Activated naive CD4-positive, alpha-beta T cell (primary cell): ENCODE measurements at regions not wholly inside any gene's neighbourhood (a gene's known extent, or its start where the extent isn't known, plus 50 kb on each side); places are given as distances from the start of the nearest gene placed in this dataset.

Experiments used
- DNase-seq, 4 experiments: peaks; one replicate each; lab custom pipeline; 2025; lab: John Stamatoyannopoulos, UW

GRCh38 chr18:73639788-73640187 is 507.8 kb downstream of the FBXO15 start:
- DNase-seq, result no peak

DNA sequence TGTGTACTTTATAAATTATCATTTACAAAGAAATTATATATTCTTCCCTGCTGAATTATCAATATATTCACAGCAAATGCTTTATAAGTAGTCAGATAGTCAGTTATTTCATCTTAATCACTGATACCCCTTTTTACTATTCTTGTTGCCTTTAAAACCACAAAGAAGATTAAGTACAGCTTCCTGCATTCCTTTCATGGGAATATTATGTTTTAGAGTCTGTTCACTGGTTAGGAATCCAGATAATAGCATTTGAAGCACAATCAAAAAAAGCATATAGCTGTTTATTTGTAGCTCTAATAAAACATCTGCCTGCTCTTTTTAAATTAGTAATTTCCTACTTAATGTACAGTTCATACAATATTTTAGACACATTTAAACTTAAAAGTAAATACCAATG is 508.9 kb downstream of the FBXO15 start:
- DNase-seq, result no peak

DNA sequence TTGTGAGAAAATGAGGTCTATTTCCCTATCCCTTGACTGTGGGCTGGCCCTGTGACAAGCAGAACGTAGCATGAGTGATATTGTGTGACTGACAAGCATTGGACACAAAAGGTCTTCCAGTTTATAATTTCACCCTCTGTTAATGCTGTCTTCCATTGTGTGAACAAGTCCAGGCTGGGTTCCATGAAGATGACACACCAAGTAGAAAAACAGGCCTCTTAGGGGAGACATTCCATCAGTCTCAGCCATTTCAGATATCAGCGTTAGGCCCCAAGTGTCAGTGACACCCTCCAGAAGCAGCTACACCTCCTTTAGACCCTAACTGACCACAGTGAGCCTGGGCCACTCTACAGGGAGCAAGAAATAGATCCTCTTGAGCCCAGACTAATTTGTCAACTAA is 511.3 kb downstream of the FBXO15 start:
- DNase-seq, result no peak

DNA sequence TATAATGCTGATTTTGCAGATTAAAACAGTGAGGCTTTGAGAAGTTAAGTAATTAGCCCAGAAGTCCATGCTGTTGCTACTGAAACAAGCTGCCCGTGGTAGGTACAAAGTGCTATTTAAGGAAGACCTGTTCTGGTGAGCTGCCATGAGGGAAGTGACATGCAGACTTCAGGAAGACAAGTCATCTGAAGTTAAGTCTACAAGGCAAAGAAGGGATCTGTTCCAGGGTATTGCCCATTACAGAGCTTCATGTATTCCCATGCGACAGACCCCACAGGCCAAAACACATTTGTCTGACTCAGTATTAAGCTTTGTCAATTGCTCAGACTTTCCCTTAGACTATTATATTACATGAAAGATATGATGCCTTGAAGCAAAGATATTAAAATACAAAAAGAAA is 520.8 kb downstream of the FBXO15 start:
- DNase-seq, result no peak

- DNase-seq, result no peak
These were observed 521.4 kb downstream of the FBXO15 start for GRCh38 chr18:73626221-73626620.

DNA sequence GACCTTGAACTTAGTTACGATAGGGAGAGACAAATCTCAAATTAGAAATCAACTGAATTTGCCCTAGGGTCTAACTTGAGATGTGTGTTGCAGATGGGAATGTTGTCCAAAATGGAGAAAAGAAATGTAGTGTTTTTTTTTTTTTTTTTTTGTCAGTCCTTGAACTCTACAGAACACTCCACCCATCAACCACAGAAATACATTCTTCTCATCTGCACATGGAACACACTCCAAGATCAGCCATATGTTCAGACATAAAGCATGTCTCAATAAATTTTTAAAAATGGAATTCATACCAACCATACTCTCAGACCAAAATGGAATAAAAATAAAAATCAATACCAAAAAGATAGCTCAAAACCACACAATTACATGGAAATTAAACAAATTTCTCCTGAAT is 526.5 kb downstream of the FBXO15 start:
- no peak for DNase-seq

DNA sequence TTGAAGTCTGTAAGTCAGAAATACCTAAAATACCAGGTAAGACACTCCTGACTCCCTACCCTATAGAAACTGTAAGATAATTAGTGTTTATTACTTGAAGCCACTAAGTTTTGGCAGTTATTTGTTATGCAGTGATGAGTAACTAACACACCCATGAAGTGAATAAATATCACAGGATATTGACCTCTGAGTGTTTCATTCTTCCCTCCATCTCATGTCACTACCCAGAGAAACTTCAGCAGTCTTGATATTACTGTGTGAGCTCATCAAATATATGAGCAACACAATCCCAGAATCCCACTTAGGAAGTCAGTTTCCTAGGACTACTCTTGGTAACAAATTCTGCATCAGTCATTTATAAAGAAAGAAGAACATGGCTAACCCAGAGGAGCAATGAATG is 529.7 kb downstream of the FBXO15 start:
- DNase-seq, result no peak

DNA sequence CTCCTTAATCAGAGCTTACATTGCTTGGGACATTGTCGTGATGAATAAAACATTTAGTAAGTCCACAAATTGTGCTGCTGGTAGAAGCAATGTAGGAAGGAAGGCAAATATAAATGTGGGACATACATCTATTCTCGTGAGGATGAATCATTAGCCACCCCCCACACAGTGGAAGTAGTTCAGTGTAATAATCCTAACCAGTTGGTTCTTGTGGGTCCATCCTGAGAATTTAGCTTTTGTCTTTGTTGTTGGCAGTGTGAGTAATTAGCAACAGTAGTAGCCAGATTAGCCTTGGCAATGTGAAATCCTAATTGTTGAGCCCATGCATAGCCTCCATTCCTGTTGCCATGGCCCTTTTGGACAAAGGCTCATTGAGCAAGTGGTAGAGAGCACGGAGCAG is 532.1 kb downstream of the FBXO15 start:
- no peak for DNase-seq

GRCh38 chr18:73614812-73615211 is 532.8 kb downstream of the FBXO15 start:
- DNase-seq, result no peak

- no peak for DNase-seq
These were observed 533.8 kb downstream of the FBXO15 start for GRCh38 chr18:73613706-73614340.

- DNase-seq, result no peak
These were observed 549.6 kb downstream of the FBXO15 start for GRCh38 chr18:73597832-73598615.

DNA sequence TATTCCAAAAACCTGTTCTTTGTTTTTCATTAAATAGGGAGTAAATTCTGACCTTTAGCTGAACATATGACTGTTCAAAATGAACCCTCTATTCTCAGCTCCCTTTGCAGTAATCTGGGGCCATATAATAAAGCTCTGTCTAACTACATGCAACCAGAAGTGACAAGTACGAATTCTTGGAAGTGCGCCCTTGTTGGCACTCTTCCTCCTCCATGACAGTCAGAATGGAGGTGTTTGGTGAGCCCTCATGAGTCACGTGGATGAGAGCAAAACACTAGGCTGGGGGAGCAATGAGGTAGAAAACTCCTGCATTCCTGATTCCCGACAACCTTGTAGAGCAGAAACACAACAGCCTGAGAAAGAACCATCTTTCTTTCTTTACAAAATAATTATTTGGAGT is 552.9 kb downstream of the FBXO15 start:
- no peak for DNase-seq

GRCh38 chr18:73593207-73593606 is 554.4 kb downstream of the FBXO15 start:
- DNase-seq, result no peak

DNA sequence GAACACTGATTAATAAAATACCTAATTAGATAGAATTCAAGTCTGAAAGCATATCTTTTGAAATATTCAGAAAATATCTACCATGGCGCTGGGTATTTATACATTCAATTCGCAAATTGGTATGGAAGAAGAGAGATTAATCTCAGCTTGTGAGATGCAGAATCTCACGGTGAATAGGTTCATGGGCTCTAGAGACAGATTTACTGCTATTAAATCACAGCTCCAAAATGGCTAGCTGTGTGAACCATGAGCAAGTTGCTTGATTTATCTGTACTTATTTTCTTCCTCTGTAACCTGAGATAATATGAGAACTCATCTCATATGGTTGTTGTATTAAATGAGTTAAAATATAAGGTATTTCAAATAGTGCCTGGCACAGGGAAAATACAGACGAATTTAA is 556.7 kb downstream of the FBXO15 start:
- no peak for DNase-seq

- no peak for DNase-seq
These were observed 567.9 kb downstream of the FBXO15 start for GRCh38 chr18:73579698-73580097.

DNA sequence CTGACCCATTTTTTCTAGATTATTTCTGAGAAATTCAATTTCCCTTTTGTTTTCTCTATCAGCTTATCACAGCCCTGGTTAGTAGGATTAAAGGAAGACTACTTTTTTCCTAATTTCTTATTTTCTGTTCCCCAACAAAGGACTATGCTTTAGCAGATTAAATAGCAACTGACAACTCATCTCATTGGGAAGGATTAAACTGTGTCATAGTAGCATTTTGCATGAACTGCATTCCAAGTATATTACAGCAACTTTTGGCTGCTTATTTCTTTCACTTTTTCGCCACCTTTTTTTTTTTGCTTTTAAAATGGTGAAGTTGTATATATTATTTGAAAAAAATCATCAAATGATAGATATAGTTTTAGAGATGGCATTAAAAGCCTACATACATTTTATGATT is 570.3 kb downstream of the FBXO15 start:
- DNase-seq, result no peak

DNA sequence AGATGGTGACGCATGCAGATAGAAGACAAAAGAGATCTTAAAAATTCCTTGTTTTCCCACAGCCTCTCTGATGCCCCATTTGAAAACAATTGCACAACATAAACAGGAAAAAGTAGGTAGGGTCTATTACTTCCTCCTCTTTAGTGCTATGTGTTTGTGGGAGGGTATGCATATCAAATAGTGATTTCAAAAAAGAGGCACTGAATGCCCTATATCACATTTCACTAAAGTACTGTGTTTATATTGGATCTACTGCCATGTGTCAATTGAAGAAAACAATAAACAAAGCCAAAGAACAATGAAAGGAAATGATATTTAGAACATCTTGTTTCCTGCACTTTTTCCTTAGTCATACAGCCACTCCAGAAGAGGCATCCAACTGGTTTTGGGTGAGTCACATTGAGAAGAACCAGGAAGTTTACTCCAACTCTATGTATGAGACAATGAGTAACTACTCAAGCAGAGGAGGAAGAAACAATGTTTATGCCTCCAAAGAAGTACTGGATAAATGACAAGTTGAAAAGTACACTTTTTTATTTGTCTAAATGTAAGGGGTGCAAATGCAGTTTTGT is 583.6 kb downstream of the FBXO15 start:
- no peak for DNase-seq

DNA sequence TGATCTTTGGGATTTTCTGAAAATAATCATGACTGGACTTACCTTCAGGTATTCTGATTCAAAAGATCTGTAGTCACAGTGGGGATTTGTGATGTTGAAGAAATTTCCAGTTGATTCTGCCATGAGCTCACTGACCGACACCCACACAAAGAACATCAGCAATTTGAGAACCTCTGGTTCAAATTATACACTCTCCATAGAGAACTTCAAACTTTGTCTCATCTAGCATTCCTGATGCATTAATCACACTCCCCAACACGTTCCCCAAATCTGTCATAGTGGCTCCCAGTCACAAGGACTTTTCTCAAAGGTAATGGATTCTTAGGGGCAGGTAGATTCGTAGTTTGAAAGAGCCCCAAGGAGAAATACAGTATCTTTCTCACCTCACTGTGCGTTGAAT is 584.3 kb downstream of the FBXO15 start:
- no peak for DNase-seq

GRCh38 chr18:73556904-73557303 is 590.7 kb downstream of the FBXO15 start:
- DNase-seq, result no peak

DNA sequence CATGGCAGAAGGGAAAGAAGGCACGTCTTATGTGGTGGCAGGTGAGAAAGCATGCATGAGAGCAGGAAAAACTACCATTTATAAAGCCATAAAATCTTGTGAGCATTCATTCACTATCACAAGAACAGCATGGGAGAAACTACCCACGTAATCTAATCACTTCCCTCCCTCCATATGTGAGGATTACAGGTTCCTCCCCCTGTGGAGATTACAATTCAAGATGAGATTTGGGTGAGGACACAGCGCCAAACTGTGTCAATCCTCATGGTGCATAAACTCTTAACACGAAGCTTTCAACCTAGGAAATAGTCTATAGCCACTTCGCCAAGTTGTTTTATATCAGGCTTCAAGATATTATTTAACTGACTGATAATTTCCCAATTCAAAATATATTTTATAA is 595.5 kb downstream of the FBXO15 start:
- DNase-seq, result no peak

DNA sequence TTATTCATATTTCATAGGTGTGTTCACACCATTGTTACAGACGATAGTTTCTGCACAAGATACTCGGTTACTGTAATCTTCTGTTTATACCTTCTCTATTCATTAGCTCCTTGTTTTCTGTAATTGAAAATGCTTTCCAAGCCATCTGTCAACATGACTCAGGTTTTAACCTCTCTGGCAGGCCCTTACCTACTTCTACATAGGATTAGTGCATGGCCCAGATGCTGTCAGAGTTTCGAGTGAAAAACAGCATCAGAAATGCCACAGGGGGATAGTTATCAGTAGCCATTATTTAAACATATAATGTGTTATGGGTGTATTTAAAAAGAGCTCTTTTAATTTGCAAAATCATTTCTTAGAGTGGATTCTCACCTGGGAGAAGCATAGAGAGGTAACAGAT is 596.4 kb downstream of the FBXO15 start:
- DNase-seq, result no peak

GRCh38 chr18:73549236-73549635 is 598.4 kb downstream of the FBXO15 start:
- DNase-seq, result no peak

- no peak for DNase-seq
These were observed 602.2 kb downstream of the FBXO15 start for GRCh38 chr18:73545472-73545871.

GRCh38 chr18:73544617-73545016 is 603.0 kb downstream of the FBXO15 start:
- DNase-seq, result no peak
